ENCODE measurements at regions not wholly inside any gene's neighbourhood (a gene's known extent, or its start where the extent isn't known, plus 50 kb on each side); places are given as distances from the start of the nearest gene placed in this dataset.

GRCh38 chr10:43748560-43748959, 99.9 kb upstream of the ZNF32 start:
- H3K4me2 ChIP-seq: no peak overlapping the region
- WGBS (ENCODE audit: missing lambda C conversion rate): 1% methylated on average over 5 of the region's 7 CpGs
- CTCF ChIA-PET: no interaction called here
- H3K27ac ChIP-seq: no peak overlapping the region
- no peak for DNase-seq (ENCODE audit: low read depth in 1 of 2, low spot score in 1 of 2)
- no peaks in the 10 kb centered on the region for H3K4me1 ChIP-seq
- ATAC-seq: no peak
- no peak overlapping the region for H3K4me3 ChIP-seq
- TF ChIP-seq CHD2 (IDR thresholded peaks at IDR 0.05; ENCODE audit: low read length, partially characterized antibody) (no peak), EHF (CRISPR knock-in tag; IDR thresholded peaks at IDR 0.05) (no peak), ZC3H11A (IDR thresholded peaks at IDR 0.05) (no peak), GATA3 (IDR thresholded peaks at IDR 0.05; ENCODE audit: borderline replicate concordance) (no peak)
- no peaks in the 10 kb centered on the region for H3K9me3 ChIP-seq
- POLR2A ChIA-PET: no interaction called here
- no peak for FAIRE-seq

GRCh38 chr10:43746906-43747305, 98.2 kb upstream of the ZNF32 start:
- Histone ChIP-seq H3K27ac (no peak overlapping the region), H3K9me3 (no peaks in the 10 kb centered on the region), H3K4me2 (no peak overlapping the region), H3K4me1 (no peaks in the 10 kb centered on the region), H3K4me3 (no peak overlapping the region)
- 0% methylated on average over 1 of the region's 1 CpG for WGBS (ENCODE audit: missing lambda C conversion rate)
- no peak for FAIRE-seq
- TF ChIP-seq MYC (IDR thresholded peaks at IDR 0.05; ENCODE audit: borderline replicate concordance, low read length) (no peak), RFX5 (IDR thresholded peaks at IDR 0.05) (no peak), E2F6 (IDR thresholded peaks at IDR 0.05; ENCODE audit: borderline replicate concordance, low read depth) (no peak), FOSB (CRISPR knock-in tag; IDR thresholded peaks at IDR 0.05) (no peak), JUN (IDR thresholded peaks at IDR 0.05) (no peak), MAX (IDR thresholded peaks at IDR 0.05) (no peak), CHD4 (IDR thresholded peaks at IDR 0.05; ENCODE audit: borderline replicate concordance) (no peak), EHF (CRISPR knock-in tag; IDR thresholded peaks at IDR 0.05) (no peak), PBX3 (IDR thresholded peaks at IDR 0.05) (no peak), ATOH8 (CRISPR knock-in tag; IDR thresholded peaks at IDR 0.05; ENCODE audit: low read depth) (no peak), ZNF302 (CRISPR knock-in tag; IDR thresholded peaks at IDR 0.05) (no peak)
- ChIA-PET CTCF (interaction anchor here (1.0 kb wide), 2 partner anchors 11 to 12 kb away, joined by 3 to 4 read pairs; no protein-coding TSS in a partner anchor), POLR2A (no interaction called here)
- no peak for ATAC-seq
- no peak for DNase-seq (ENCODE audit: low read depth in 1 of 2, low spot score in 1 of 2)

- H3K4me3 ChIP-seq: no peak overlapping the region
- no peak for FAIRE-seq
- CTCF ChIA-PET: no interaction called here
- TF ChIP-seq NPAS2 (CRISPR knock-in tag; IDR thresholded peaks at IDR 0.05; ENCODE audit: borderline replicate concordance) (no peak), FOXS1 (CRISPR knock-in tag; IDR thresholded peaks at IDR 0.05) (no peak), RARB (CRISPR knock-in tag; IDR thresholded peaks at IDR 0.05) (no peak), SREBF2 (IDR thresholded peaks at IDR 0.05) (no peak), HOXB5 (CRISPR knock-in tag; IDR thresholded peaks at IDR 0.05) (no peak), JUN (IDR thresholded peaks at IDR 0.05) (no peak), REST (IDR thresholded peaks at IDR 0.05) (no peak), HEYL (CRISPR knock-in tag; IDR thresholded peaks at IDR 0.05) (no peak), MAZ (IDR thresholded peaks at IDR 0.05; ENCODE audit: borderline replicate concordance, low read depth, low read length) (no peak), MAX (IDR thresholded peaks at IDR 0.05) (no peak), BCL3 (IDR thresholded peaks at IDR 0.05) (no peak), CTCF (IDR thresholded peaks at IDR 0.05) (no peak), RFX5 (IDR thresholded peaks at IDR 0.05) (no peak), RAD21 (conservative IDR thresholded peaks at IDR 0.05 in 1 of 2, IDR thresholded peaks at IDR 0.05 in 1 of 2) (no peak)
Observed at GRCh38 chr10:43739161-43739560, 90.5 kb upstream of the ZNF32 start.

More at GRCh38 chr10:43739161-43739560, 90.5 kb upstream of the ZNF32 start:
- no peak overlapping the region for H3K27ac ChIP-seq
- WGBS (ENCODE audit: missing lambda C conversion rate): 0% methylated on average over 1 of the region's 1 CpG
- POLR2A ChIA-PET: no interaction called here
- DNase-seq (ENCODE audit: low read depth in 1 of 2, low spot score in 1 of 2) (no peak), ATAC-seq (no peak)
- H3K4me2 ChIP-seq: no peak overlapping the region
- no peaks in the 10 kb centered on the region for H3K9me3 ChIP-seq
- no peaks in the 10 kb centered on the region for H3K4me1 ChIP-seq
